ENCODE measurements at regions not wholly inside any gene's neighbourhood (a gene's known extent, or its start where the extent isn't known, plus 50 kb on each side); places are given as distances from the start of the nearest gene placed in this dataset.

DNA sequence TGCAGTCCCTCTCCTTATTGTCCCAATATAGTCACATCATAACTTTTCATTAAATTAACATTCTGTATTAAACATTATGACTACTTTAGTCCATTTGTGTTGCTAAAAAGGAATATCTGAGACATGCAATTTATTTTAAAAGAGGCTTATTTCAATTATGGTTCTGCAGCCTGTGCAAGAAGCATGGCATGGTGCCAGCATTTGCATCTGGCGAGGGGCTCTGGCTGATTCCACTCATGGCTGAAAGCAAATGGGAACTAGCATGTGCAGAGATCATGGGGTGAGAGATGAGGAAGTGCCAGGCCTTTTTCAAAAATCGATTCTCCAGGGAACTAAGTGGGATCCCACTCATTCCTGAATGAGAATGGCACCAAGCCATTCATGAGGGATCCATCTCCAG lies 476.3 kb upstream of the RPS6KA3 start:
- no peak overlapping the region for H3K27ac ChIP-seq

DNA sequence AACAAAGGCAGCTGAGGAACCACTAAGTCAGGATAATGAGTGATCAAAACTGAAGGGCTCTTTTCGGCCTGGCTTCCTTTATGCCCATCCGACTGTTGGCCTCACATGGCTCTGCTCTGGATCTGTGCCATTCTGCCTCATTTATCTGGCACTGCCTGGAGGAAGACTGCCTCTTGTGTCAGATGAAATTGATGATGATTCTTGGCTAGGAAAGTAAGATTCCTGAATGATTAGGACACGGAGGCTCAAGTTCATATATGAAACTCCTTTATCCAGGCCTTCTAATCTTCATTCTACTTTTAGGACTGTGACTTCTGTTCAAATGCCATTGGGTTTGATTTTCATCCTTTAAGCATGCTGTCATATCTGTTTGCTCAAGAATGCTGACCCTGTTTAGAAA lies 475.4 kb upstream of the RPS6KA3 start:
- TF ChIP-seq, protein P1, sequence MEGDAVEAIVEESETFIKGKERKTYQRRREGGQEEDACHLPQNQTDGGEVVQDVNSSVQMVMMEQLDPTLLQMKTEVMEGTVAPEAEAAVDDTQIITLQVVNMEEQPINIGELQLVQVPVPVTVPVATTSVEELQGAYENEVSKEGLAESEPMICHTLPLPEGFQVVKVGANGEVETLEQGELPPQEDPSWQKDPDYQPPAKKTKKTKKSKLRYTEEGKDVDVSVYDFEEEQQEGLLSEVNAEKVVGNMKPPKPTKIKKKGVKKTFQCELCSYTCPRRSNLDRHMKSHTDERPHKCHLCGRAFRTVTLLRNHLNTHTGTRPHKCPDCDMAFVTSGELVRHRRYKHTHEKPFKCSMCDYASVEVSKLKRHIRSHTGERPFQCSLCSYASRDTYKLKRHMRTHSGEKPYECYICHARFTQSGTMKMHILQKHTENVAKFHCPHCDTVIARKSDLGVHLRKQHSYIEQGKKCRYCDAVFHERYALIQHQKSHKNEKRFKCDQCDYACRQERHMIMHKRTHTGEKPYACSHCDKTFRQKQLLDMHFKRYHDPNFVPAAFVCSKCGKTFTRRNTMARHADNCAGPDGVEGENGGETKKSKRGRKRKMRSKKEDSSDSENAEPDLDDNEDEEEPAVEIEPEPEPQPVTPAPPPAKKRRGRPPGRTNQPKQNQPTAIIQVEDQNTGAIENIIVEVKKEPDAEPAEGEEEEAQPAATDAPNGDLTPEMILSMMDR (conservative IDR thresholded peaks at IDR 0.05), result no peak
- H3K27ac ChIP-seq, result no peak overlapping the region

More for the DNA sequence above, 476.3 kb upstream of the RPS6KA3 start:
- TF ChIP-seq, protein P1 (conservative IDR thresholded peaks at IDR 0.05), result no peak

DNA sequence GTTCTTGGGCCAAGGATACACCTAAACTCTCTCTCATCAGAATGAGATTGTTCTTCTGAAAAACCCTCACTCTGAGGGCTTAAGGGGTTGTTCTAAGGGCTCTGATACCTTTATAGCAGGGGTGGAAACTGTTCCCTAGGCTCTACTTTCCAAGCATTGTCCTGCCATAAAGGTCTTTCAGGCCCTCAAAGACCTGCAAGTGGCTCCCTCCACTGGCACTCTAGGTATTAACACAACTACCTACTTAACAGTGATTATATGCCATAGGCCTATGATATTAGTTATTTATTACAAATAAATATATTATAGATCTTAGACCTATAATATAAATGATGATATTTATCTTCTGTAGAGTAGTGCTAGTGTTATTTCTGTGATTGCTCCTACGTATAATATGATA lies 473.7 kb upstream of the RPS6KA3 start:
- H3K27ac ChIP-seq, result no peak overlapping the region
- TF ChIP-seq, protein P1 (conservative IDR thresholded peaks at IDR 0.05), result no peak

DNA sequence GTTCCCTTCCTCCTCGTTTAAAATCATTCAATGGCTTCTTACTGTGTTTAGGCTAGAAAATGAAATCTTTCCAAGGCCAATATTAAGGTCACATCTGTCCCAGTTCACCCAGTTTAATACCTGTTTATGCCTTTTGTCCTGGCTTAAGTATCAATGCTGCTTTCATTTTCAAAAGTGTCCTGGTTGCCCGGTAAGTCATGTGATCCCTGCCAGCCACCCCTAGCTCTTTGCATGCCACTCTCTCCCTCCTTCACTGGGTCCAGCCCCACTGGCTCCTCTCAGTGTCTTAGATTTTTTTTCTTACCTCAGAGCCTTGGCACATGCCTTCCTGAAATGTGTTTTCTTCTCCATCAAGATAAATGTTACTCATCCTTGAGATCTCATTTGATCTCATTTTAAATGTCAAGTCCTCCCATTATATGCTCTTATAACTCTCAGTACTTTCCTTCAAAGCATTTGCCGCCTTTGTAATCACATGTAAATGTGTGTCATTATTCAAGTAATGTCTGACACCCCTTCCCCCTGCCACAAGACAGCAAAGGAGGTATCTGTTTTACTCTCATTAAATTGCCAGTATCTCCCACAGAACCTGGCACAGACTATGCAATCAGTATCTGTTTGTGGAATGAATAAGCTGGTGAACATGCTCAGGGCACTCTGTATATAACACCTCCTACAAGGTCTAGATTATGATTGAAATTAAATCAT lies 472.5 kb upstream of the RPS6KA3 start:
- TF ChIP-seq, protein P1 (conservative IDR thresholded peaks at IDR 0.05), result no peak

DNA sequence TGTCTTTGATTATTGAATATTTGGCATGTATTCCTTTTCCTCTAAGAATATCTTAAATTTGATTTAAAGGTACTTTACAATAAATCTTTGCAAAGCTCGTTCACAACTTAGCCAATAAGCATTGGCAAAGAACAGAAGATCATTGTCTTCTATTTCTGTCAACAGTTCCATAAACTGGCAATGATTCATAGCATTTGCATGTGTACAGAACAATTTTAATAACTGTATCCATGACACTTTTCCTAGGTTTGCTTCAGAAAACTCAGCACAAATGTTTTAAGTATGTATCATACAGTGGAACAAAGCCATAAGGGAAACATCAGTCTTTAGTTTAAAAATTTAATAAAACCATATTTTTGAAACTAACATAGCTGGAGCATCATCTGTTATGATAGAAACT lies 462.7 kb upstream of the RPS6KA3 start:
- TF ChIP-seq, protein P1 (conservative IDR thresholded peaks at IDR 0.05), result no peak
- H3K27ac ChIP-seq, result no peak overlapping the region

More for the DNA sequence above, 472.5 kb upstream of the RPS6KA3 start:
- no peak overlapping the region for H3K27ac ChIP-seq

- TF ChIP-seq, protein P1 (conservative IDR thresholded peaks at IDR 0.05), result no peak
- H3K27ac ChIP-seq, result no peak overlapping the region
Observed at GRCh38 chrX:20727447-20727846, 460.7 kb upstream of the RPS6KA3 start.

DNA sequence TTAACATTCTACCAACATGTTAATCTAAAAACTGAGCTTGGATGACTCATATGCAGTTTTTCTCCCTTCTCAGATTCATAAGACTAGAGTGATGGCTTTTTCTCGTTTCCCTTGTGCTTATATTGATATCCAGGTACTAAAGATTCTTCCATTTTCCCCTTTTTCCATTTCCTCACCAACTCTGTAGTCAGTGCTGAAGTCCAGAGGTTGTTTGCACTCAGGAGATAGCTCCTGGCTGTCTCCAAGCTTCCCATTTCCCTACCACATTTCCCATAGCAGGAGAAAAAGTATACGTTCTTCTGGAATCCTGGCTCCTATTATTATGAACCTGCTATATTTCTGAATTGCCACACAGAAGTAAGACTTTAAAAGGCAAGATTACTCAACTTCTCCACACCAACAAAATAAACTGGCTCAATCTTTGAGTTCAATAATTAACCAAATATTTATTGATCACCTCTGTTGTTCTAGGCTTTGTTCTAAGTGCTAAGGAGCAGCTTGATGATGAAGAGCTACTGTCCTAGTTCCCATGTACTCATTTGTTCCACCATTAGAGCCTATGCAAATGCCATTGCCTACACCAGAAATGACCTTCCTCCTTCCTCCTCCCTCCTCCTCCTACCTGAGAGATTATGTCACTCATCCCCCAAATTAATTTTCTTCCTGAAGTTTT lies 454.4 kb upstream of the RPS6KA3 start:
- no peak overlapping the region for H3K27ac ChIP-seq
- TF ChIP-seq, protein P1 (conservative IDR thresholded peaks at IDR 0.05), result no peak

Measured in VCaP (cell line).